Kidney (tissue), 13 donors: ENCODE measurements at regions not wholly inside any gene's neighbourhood (a gene's known extent, or its start where the extent isn't known, plus 50 kb on each side); places are given as distances from the start of the nearest gene placed in this dataset.

Experiments used
- DNase-seq, 5 donors: peaks; one replicate each; pipeline ENCODE4 v3.0.0-alpha.2; 2013 to 2020
- FAIRE-seq: peaks from 2 replicates; lab custom pipeline; 2012; peaks lifted over from hg19 to GRCh38; lab: Jason Lieb, UNC
- H3K27ac ChIP-seq, 2 donors: one replicate each; pipeline ENCODE4 v1.7.0; 2013; ENCODE audit warnings: low read depth in 2 of 2, low read length in 2 of 2, inconsistent platforms in 1 of 2
- H3K27me3 ChIP-seq: one replicate; pipeline ENCODE4 v1.7.1; 2013; ENCODE audit warnings: low read length, inconsistent platforms; ENCODE audit not compliant: control insufficient read depth, insufficient read depth
- H3K36me3 ChIP-seq, 3 donors: one replicate each; pipeline versions ENCODE4 v1.7.0 to v1.7.1; 2013; ENCODE audit warnings: low read length in 3 of 3, control low read depth in 1 of 3, inconsistent platforms in 1 of 3; ENCODE audit not compliant: insufficient read depth in 3 of 3, control insufficient read depth in 2 of 3
- H3K4me1 ChIP-seq, 3 donors: one replicate each; pipeline versions ENCODE4 v1.7.0 to v1.7.1; 2013; ENCODE audit warnings: low read length in 3 of 3, inconsistent platforms in 1 of 3, low read depth in 1 of 3; ENCODE audit not compliant: control insufficient read depth in 2 of 3, insufficient read depth in 2 of 3
- H3K4me3 ChIP-seq, 3 donors: one replicate each; pipeline versions ENCODE4 v1.7.0 to v1.8.1; 2013; ENCODE audit warnings: low read length in 3 of 3, control low read depth in 1 of 3, inconsistent platforms in 1 of 3
- H3K9ac ChIP-seq, 3 donors: one replicate each; pipeline versions ENCODE4 v1.7.0 to v1.7.1; 2013; ENCODE audit warnings: low read length in 3 of 3, control low read depth in 1 of 3, inconsistent platforms in 1 of 3
- H3K9me3 ChIP-seq, 3 donors: one replicate each; pipeline versions ENCODE4 v1.7.0 to v1.7.1; 2013; ENCODE audit warnings: low read length in 3 of 3, control low read depth in 1 of 3, inconsistent platforms in 1 of 3; ENCODE audit not compliant: control insufficient read depth in 2 of 3, insufficient read depth in 1 of 3
- CTCF ChIP-seq: IDR thresholded peaks from 3 replicates; pipeline ENCODE4 v1.5.1; 2012; ENCODE audit warnings: mild to moderate bottlenecking, moderate library complexity, borderline replicate concordance; ENCODE audit not compliant: insufficient read depth; ENCODE audit errors: extremely low read depth
- intact Hi-C: fragments of 100-400 bp; cut with DNase I; formaldehyde crosslinking; loops from one replicate; pipeline ENCODE4 v1.11.1; 2022
- donor health status: control.
- donor health status: control.
- donor health status: control.
- donor health status: control.
- donor health status: control.
- donor health status: DM: yes; HTN: yes; CAD: no.
- donor health status: Normal renal cell carcinoma (clear cell type).

GRCh38 chr3:170728181-170728580, 141.8 kb downstream of the RPL22L1 start:
- no peak for DNase-seq
- no peaks in the 10 kb centered on the region for H3K36me3 ChIP-seq
- no peaks in the 10 kb centered on the region for H3K4me1 ChIP-seq
- intact Hi-C loops: no loop called here
- H3K9ac ChIP-seq: no peak overlapping the region
- TF ChIP-seq CTCF: no peak
- H3K4me3 ChIP-seq: no peak overlapping the region
- no peak for FAIRE-seq
- H3K27me3 ChIP-seq: no peaks in the 10 kb centered on the region
- no peaks in the 10 kb centered on the region for H3K9me3 ChIP-seq
- H3K27ac ChIP-seq: no peak overlapping the region

- DNase-seq (no peak), FAIRE-seq (no peak)
- Histone ChIP-seq H3K4me1 (no peaks in the 10 kb centered on the region), H3K27me3 (no peaks in the 10 kb centered on the region), H3K36me3 (no peaks in the 10 kb centered on the region), H3K4me3 (no peak overlapping the region), H3K27ac (no peak overlapping the region), H3K9me3 (no peaks in the 10 kb centered on the region), H3K9ac (no peak overlapping the region)
- no peak for TF ChIP-seq CTCF
- intact Hi-C loops: no loop called here
These were observed 141.9 kb upstream of the SLC7A14 start for GRCh38 chr3:170727754-170728153.

DNA sequence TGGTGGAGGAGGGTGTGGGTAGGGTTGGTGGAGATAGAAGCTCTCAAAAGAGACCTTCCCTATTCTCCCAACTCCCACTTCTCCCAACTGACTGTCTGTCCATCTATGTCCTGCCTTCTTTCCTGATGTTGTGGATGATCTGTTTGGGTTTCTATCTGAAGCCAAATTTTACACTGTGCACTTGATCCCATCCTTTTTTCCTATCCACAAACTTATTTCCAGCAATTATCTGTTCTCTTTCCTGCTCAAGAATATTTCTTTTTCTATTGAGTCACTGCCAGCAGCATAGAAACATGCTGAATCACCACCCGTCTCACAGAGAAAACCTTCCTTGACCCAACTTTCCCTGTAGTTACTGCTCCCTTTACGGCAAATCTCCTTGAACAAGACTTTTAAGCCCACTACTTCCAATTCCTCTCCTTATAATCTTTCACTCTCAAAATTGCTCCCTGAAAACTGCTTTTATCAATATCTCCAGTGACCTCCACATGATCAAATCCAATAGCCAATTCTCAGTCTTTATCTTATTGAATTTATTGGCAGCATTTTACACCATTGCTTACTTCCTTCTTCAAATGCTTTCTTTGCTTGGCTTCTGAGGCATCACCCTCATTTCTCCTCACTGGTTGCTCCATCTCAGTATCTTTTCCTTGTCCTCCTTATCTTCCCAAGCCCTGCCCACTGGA, 141.2 kb upstream of the SLC7A14 start:
- DNase-seq (no peak), FAIRE-seq (no peak)
- Histone ChIP-seq H3K4me3 (no peak overlapping the region), H3K4me1 (no peaks in the 10 kb centered on the region), H3K27ac (no peak overlapping the region), H3K27me3 (no peaks in the 10 kb centered on the region), H3K36me3 (no peaks in the 10 kb centered on the region), H3K9ac (no peak overlapping the region), H3K9me3 (no peaks in the 10 kb centered on the region)
- no peak for TF ChIP-seq CTCF
- intact Hi-C loops: no loop called here

- Histone ChIP-seq H3K27ac (no peak overlapping the region), H3K27me3 (no peaks in the 10 kb centered on the region), H3K4me3 (no peak overlapping the region), H3K4me1 (no peaks in the 10 kb centered on the region), H3K36me3 (no peaks in the 10 kb centered on the region), H3K9me3 (no peaks in the 10 kb centered on the region), H3K9ac (no peak overlapping the region)
- no peak for DNase-seq
- no peak for TF ChIP-seq CTCF
- no peak for FAIRE-seq
- intact Hi-C loops: no loop called here
These were observed 139.4 kb upstream of the SLC7A14 start for GRCh38 chr3:170725285-170725731.
